Right lobe of liver (tissue), 6 donors: ENCODE measurements at regions not wholly inside any gene's neighbourhood (a gene's known extent, or its start where the extent isn't known, plus 50 kb on each side); places are given as distances from the start of the nearest gene placed in this dataset.
"Not testable (repeated sequence)": the region's sequence is repeated elsewhere in the genome, so short reads cannot be mapped to it uniquely, and the experiment has no call there.

Experiments used
- ATAC-seq, 4 donors: fragments of 200-7000 bp; cut with Tn5 transposase; one replicate each; pipeline ENCODE4 v1.9.1; 2020; ENCODE audit warnings: mild to moderate bottlenecking in 4 of 4, moderate library complexity in 4 of 4
- DNase-seq, 3 donors: peaks; one replicate each; pipeline ENCODE4 v3.0.0-alpha.2; 2020
- H3K27ac ChIP-seq, 3 donors: fragments of 200-600 bp; one replicate each; pipeline ENCODE4 v1.8.0; 2022
- H3K27me3 ChIP-seq, 2 donors: fragments of 200-600 bp; one replicate each; pipeline ENCODE4 v1.8.0; 2022
- H3K36me3 ChIP-seq, 4 donors: fragments of 200-600 bp; sonication (generic) in 1 of 4; one replicate each; pipeline versions ENCODE4 v1.5.1 to v1.8.0; 2017 to 2022; ENCODE audit warnings: control low read depth in 1 of 4
- H3K4me1 ChIP-seq, 4 donors: fragments of 200-600 bp; sonication (generic) in 1 of 4; one replicate each; pipeline versions ENCODE4 v1.5.1 to v1.8.0; 2017 to 2022; ENCODE audit warnings: control low read depth in 1 of 4
- H3K4me3 ChIP-seq, 3 donors: fragments of 200-600 bp; one replicate each; pipeline ENCODE4 v1.8.0; 2022
- H3K9me3 ChIP-seq, 4 donors: fragments of 200-600 bp; sonication (generic) in 1 of 4; one replicate each; pipeline versions ENCODE4 v1.5.1 to v1.8.0; 2017 to 2022; ENCODE audit warnings: control low read depth in 1 of 4
- POLR2A ChIP-seq: fragments of 450-650 bp; IDR thresholded peaks from one replicate; pipeline ENCODE4 v1.6.1; 2017; ENCODE audit warnings: antibody characterized with exemption, mild to moderate bottlenecking
- WGBS: methylation state at CpG from one replicate; pipeline ENCODE4 v1.1.6; 2018; ENCODE audit warnings: low coverage, low lambda C conversion rate; ENCODE audit not compliant: insufficient coverage; ENCODE audit errors: missing lambda C conversion rate; 5-methylcytosine and 5-hydroxymethylcytosine counted together
- intact Hi-C, 2 donors: fragments of 100-400 bp; cut with DNase I; formaldehyde crosslinking; loops; one replicate each; pipeline versions ENCODE4 v1.11.2 to v1.14.1; 2022
- TF ChIP-seq, protein P1 (sequence below), 4 donors: fragments of 200-600 bp in 3 of 4; fragments of 450-650 bp in 1 of 4; IDR thresholded peaks; one replicate each; pipeline versions ENCODE4 v1.5.1 to v1.8.0; 2016 to 2022; ENCODE audit warnings: antibody characterized with exemption in 4 of 4, mild to moderate bottlenecking in 2 of 4
- donor health status: DM: no; HTN: yes; CAD: no.
- donor health status: DM: no; HTN: no; CAD: no.
- donor health status: DM: no; HTN: no; CAD: no.
- donor health status: DM: no; HTN: yes; CAD: no.
- donor health status: DM: no; HTN: yes; CAD: no.

DNA sequence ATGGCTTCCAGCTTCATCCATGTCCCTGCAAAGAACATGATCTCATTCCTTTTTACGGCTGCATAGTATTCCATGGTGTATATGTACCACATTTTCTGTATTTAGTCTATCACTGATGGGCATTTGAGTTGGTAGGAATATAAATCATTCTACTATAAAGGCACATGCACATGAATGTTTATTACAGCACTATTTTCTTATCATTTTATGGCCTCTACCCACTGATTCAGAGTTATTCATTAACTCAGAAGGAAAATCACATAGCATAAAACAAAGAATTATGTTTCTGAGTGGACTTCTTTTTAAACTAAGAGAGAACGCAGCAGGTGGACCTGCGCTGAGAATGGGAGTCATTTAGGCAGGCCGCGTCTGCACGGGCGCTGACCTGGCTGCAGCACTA is 619.6 kb downstream of the FBXO15 start:
- 72% methylated on average over 7 of the region's 7 CpGs for WGBS
- TF ChIP-seq, protein P1, sequence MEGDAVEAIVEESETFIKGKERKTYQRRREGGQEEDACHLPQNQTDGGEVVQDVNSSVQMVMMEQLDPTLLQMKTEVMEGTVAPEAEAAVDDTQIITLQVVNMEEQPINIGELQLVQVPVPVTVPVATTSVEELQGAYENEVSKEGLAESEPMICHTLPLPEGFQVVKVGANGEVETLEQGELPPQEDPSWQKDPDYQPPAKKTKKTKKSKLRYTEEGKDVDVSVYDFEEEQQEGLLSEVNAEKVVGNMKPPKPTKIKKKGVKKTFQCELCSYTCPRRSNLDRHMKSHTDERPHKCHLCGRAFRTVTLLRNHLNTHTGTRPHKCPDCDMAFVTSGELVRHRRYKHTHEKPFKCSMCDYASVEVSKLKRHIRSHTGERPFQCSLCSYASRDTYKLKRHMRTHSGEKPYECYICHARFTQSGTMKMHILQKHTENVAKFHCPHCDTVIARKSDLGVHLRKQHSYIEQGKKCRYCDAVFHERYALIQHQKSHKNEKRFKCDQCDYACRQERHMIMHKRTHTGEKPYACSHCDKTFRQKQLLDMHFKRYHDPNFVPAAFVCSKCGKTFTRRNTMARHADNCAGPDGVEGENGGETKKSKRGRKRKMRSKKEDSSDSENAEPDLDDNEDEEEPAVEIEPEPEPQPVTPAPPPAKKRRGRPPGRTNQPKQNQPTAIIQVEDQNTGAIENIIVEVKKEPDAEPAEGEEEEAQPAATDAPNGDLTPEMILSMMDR (IDR thresholded peaks at IDR 0.05), result no peak
- TF ChIP-seq POLR2A, result no peak
- no peaks in the 10 kb centered on the region for H3K4me1 ChIP-seq
- H3K4me3 ChIP-seq, result no peak overlapping the region
- intact Hi-C loops, result no loop called here
- no peaks in the 10 kb centered on the region for H3K27me3 ChIP-seq
- no peaks in the 10 kb centered on the region for H3K36me3 ChIP-seq
- H3K27ac ChIP-seq, result no peak overlapping the region
- DNase-seq (no peak), ATAC-seq (no peak)
- H3K9me3 ChIP-seq, result no peaks in the 10 kb centered on the region

DNA sequence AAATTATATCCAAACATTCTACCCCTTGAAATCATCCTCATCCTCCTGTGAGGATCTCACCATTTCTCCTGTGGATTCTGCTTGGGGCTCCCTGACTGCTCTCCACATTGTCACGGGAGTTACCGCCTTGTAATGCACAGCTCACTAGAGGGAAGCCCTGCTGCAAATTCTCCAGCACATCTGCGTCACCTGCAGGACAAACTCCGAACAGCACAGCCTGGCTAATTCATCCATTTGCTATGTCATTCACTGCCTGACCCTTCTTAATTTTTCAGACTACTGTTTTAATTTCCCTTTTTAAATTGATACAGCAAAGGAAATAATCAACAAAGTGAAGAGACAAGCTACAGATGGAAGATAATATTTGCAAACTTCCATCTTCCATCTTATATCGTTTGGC is 627.4 kb downstream of the FBXO15 start:
- intact Hi-C loops, result no loop called here
- 47% methylated on average over 5 of the region's 5 CpGs for WGBS

DNA sequence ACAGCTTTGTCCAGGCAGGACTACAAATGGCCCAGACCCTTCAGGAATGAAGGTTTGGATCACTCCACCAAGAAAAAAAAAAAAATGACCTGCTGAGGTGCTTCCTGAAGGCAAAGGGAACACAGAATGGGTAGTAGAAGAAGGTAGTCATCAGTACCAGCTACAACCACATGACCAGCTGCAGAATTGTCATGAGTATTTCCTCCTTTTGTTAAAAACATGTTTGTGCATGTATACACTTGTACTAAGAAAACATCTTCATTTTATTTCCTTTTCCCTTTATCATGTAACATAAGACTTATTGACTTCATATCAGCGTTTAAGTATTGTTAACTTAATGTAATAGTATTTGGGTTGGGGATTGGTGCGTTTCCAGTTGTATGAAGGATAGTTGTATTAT is 631.6 kb downstream of the FBXO15 start:
- 69% methylated on average over 2 of the region's 2 CpGs for WGBS
- H3K27ac ChIP-seq, ATAC-seq, H3K27me3 ChIP-seq, H3K4me1 ChIP-seq, H3K9me3 ChIP-seq, intact Hi-C loops, H3K36me3 ChIP-seq, DNase-seq, H3K4me3 ChIP-seq: not testable (repeated sequence)

More for the DNA sequence above, 627.4 kb downstream of the FBXO15 start:
- Histone ChIP-seq H3K27ac (no peak overlapping the region), H3K27me3 (no peaks in the 10 kb centered on the region), H3K36me3 (no peaks in the 10 kb centered on the region), H3K9me3 (no peaks in the 10 kb centered on the region), H3K4me1 (no peaks in the 10 kb centered on the region), H3K4me3 (no peak overlapping the region)
- peak in 3 of 4 donors; percentile 36 to 76 (median 70) for ATAC-seq
- TF ChIP-seq POLR2A, result no peak
- TF ChIP-seq, protein P1 (IDR thresholded peaks at IDR 0.05), result peak; percentile 33 to 41 (median 35)
- no peak for DNase-seq

DNA sequence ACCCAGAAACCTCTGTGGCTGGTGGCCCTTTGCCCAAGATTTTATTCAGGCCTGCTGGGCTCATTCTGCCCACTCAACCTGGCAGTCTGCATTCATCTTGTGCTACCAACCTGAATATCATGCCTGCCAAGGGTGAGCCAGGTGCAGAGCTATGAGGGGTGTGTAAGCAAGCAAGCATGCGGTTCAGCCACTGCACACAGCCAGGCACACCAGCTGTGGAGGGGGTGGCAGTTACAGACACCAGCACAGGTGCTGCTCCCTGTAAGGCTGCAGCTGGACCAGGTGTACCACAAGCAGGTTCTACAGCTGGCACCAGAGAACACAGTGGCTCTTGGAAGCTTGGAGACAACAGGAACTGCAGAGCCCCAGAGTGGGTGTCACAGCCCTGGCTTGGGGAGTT is 633.2 kb downstream of the FBXO15 start:
- Histone ChIP-seq H3K27ac (no peak overlapping the region), H3K4me1 (no peaks in the 10 kb centered on the region), H3K27me3 (no peaks in the 10 kb centered on the region), H3K4me3 (no peak overlapping the region), H3K36me3 (no peaks in the 10 kb centered on the region), H3K9me3 (no peaks in the 10 kb centered on the region)
- no peak for DNase-seq
- WGBS, result no CpG with 5 or more reads among the region's 1 CpG
- ATAC-seq, result peak in 1 of 4 donors; percentile 33
- intact Hi-C loops, result no loop called here
- TF ChIP-seq, protein P1 (IDR thresholded peaks at IDR 0.05), result no peak
- TF ChIP-seq POLR2A, result no peak

DNA sequence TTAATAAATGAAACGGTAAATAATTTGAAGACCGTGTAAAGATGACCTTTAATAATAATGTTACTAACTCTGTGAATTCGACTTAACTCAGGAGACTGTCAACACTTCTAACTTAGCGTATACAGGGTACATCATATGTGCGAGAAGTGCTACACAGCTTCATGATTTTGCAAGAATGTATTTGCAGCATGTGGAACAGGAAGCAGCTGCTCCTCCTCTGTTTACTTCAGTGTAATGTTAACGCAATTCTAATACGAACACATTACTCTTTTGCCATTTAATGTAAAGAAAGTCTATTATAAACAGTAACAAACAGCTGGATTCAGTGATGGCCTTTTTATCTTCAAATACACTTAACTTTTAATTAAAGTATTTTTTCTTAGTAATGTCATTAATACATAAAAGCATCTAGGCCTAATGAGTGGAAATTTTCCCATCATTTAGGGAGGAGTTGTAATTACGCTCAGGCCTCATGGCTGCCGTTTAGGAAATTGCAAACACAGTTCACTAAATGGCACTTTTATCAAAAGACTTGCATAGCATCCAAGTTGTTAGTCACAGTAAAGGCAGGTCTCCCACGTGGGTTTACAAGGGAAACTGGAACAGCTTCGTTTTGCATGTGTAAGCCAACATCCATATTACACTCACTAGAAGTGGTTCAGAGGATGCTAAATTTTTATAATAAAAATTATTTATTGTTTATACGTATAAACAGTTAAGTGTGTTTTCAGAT is 635.7 kb downstream of the FBXO15 start:
- H3K9me3 ChIP-seq, result no peaks in the 10 kb centered on the region
- H3K4me3 ChIP-seq, result no peak overlapping the region
- no peaks in the 10 kb centered on the region for H3K27me3 ChIP-seq
- DNase-seq, result no peak
- ATAC-seq, result no peak
- intact Hi-C loops, result no loop called here
- TF ChIP-seq, protein P1 (IDR thresholded peaks at IDR 0.05), result no peak
- no peak overlapping the region for H3K27ac ChIP-seq
- H3K36me3 ChIP-seq, result no peaks in the 10 kb centered on the region
- WGBS, result 43% methylated on average over 12 of the region's 12 CpGs
- no peaks in the 10 kb centered on the region for H3K4me1 ChIP-seq
